Stimulated activated CD4-positive, alpha-beta T cell treated with anti-CD3 and anti-CD28 coated beads, Interleukin-15, amount 100 ng/mL, for 48 hours (primary cell): ENCODE measurements at regions not wholly inside any gene's neighbourhood (a gene's known extent, or its start where the extent isn't known, plus 50 kb on each side); places are given as distances from the start of the nearest gene placed in this dataset.

Experiments
- DNase-seq, 2 donors: peaks; one replicate each; pipeline ENCODE4 v3.0.0-alpha.2; 2020; ENCODE audit warnings: low read depth in 2 of 2

DNA sequence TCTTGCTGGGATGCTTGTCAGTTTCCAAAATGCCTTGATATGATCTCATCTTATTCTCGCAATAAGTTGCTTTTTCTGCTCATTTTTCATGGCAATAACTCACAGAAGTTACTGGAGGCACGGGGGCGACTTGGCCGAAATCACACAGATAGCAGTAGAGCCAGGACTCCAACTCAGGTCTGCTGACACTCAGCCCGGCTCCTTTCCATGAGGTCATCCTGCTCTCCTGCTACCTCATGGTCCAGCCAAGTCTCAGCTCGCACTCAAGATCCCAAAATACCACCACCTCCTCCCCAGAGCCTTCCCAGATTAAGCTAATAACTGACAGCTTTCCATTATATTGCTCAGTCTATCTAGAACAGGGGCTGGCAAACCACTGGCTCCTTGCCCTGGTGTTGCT is 269.5 kb downstream of the MAP2K4 start:
- no peak for DNase-seq

DNA sequence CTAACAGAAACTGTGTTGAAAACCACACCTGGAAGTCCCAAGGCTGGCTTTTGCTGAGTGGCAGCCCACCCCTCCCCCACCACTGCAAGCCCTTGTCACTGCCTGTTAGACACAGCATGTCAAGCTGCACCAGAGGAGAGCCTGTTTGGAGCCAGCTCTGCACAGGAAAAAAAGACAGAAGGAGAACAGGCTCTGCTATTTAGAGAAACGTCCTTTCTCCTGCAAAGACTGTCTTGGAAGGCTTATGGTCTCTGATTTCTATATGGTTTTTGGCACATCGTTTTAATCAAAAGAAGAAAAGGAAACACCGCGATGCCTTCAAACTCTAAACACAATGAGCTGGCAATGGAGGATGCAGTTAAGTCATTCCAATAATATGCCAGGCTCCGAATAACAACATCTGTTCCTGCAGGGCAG is 275.5 kb downstream of the MAP2K4 start:
- DNase-seq: no peak

DNA sequence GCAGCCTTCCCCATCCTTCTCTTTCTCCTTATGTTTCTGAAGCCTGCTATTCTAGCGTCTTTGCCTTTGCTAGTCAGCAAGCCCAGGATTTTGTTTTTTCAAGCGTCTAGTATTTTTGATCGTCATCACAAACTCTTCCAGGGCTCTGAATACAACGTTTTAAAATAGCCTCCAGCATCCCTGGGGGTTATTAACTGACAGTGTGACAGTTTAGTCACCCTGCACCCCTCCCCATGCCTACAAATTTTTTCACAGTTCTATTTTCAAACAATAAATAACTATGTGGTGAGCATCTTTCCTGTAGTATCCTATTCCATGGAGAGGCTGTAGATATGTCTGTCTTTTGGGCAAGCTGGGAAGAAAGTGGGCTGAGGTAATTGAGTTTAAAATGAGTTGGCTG is 280.9 kb downstream of the MAP2K4 start:
- DNase-seq: no peak

DNA sequence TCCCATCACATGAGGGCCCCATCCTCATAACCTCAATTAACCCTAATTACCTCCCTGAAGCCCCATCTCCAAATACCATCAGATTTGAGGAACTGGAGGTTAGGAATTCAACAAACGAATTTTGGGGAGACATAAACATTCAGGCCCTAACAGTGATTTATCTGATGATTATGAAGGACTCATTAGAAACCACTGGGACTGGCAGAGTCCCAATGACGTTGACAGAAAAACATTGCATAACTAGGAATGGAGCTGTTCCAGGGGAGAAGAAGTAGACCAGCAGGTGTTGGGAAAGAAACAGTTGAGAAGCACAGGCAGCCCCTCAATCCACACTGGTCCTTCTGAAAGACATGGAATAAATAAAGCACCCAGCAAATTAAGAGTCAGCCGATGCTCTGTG is 282.0 kb downstream of the MAP2K4 start:
- no peak for DNase-seq

DNA sequence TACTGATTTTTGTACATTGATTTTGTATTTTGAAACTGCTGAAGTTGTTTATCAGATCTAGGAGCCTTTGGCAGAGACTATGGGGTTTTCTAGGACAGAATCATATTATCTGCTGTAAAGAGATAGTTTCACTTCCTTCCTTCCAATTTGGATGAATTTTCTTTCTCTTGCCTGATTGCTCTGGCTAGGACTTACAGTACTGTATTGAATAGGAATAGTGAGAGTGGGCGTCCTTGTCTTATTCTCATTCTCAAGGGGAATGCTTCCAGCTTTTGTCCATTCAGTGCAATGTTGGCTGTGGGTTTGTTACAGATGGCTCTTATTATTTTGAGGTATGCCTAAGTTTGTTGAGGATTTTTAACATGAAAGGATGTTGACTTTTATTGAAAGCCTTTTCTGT is 290.1 kb downstream of the MAP2K4 start:
- no peak for DNase-seq

DNA sequence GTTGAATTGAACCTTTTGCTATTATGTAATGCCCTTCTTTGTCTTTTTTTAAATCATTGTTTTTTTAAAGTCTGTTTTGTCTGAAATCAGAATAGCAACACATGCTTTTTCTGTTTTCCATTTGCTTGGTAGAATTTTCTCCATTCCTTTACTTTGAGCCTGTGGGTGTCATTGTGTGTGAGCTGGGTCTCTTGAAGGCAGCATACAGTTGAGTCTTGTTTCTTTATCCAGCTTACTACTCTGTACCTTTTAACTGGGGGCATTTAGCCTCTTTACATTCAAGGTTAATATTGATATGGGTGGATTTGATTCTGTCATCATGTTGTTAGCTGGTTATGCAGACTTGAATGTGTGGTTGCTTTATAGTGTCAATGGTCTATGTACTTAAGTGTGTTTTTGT is 292.0 kb downstream of the MAP2K4 start:
- no peak for DNase-seq

DNA sequence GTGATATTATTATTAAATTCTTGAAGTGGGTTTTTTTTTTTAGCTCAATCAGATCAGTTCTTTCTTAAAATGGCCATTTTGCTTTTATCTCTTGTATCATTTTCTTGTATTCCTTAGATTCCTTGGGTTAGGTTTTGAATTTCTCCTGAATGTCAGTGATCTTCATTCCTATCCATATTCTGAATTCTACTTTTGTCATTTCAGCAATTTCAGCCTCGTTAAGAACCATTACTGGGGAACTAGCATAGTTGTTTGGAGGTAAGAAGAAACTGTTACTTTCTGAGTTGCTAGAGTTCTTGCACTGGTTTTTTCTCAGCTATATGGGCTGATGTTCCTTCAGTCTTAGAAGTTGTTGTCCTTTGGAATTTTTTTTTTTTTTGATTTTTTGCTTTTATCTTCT is 293.1 kb downstream of the MAP2K4 start:
- no peak for DNase-seq

DNA sequence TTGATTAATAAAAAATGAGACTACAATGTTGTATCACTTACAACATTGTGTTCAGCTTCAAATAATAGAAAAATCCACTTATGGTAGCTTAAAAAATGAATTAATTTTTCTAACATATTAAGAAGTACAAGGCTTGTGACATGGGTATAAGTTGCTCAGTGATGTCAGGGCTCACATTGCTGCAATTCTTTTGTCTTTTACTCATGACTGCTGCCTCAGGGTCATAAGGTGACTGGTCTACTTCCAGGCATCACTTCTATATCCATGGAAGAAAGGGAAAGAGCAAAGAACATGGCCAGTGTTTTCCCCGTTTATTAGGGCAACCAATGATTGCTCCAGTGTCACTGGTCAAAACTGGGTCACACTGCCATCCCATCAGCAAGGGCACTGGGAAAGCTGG is 295.3 kb downstream of the MAP2K4 start:
- no peak for DNase-seq

DNA sequence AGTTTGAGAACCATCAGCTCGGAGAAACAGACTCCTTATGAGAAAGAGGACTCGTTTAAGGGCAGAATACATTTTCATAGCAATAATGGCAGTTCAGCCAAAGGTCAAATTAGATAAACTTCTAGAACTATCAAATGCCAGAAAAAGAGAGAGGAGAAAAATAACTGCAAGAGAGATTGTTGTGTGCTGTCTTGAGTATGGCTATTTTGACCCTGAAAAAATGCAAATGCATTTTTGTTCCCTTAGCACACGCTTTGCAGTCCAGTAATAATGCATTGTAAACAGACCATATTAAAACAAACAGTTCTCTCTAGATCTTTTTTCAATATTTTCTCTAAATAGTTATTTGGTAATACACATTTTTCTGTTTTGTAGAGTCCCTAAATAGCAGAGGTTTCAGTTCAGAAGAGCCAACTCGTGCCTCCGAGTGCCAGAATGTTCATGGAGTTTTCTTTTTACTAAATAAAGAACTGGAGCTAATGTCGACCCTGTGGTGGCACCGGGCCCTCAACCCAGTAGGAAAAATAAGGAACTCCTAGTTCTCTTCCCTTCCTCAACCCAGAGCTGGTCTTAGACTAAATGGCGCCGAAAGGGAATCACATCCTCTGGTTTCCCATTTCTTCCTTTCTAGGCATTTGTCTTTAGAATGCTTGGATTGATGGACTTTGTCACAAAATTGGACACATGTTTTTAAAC is 298.0 kb downstream of the MAP2K4 start:
- no peak for DNase-seq

DNA sequence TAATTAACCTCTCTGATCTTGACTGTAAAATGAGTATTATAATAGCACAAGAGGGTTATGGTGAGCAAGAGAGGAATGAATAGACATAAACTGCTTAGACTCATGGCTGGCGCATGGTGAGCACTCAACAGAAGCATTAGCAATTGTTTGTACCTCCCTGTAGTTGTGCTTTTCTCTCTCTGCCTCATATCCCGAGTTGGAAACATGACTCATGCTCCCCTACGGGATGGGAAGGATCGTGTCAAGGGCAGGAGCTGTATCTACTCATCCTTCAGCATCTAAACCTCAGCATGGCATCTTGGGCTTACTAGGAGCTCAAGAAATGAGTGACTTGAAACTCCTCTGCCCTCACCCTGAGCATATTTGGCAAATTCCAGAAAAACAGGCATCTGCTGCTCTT is 299.6 kb downstream of the MAP2K4 start:
- no peak for DNase-seq

DNA sequence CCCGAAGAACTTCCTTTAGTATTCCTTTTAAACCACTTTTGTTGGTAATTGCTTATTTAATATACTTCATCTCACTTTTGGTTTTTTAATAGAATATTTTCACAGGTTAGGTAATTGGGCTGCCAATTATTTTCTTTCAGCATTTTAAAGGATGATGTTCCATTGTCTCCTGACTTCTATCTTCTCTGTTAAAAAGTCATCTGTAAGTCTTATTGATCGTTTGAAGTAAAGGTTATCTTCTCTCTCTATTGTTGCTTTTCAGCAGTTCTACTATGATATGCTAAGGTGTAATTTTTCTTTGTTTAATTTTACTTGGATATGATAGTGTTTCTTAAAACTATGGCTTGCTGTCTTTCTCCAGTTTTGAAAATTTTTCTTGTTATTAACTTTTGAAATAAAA is 307.5 kb downstream of the MAP2K4 start:
- DNase-seq: no peak

DNA sequence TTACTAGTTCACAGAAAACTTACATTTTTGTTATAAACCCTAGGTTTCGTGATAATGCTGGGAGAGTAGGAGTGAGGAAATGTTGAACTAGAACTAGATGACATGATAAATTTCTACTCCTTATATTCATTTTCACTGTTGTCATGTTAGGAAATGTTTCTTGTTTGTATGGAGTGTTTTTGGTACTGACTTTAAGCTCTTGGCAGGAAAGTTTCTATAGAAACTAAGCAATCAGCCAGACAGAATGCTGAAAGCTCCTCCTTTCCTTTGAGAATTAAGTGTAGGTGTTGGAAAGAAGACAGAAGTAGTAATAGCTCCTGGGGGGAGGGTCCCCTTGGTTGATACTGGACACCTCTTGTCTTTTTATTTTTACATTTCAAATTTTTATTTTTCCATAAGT is 309.8 kb downstream of the MAP2K4 start:
- DNase-seq: no peak

DNA sequence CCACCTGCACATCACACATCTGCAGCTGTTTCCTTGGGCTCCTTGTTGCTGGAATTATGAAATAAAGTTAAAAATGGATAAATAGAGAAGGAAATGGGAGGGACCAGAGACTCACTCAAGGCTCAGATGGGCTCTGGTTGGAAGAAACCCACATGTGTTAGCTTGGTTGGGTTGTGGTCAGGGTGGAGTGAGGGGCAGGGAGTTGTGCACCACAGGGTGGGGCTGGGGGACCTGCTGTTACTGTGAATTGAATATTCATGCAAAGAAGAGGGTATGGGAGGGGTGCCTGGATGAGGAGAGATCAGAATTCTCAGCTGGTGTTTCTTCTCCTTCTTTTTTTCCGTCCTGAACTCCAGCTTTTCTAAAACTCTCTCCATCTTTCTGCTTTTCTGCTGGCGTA is 320.7 kb downstream of the MAP2K4 start:
- no peak for DNase-seq

DNA sequence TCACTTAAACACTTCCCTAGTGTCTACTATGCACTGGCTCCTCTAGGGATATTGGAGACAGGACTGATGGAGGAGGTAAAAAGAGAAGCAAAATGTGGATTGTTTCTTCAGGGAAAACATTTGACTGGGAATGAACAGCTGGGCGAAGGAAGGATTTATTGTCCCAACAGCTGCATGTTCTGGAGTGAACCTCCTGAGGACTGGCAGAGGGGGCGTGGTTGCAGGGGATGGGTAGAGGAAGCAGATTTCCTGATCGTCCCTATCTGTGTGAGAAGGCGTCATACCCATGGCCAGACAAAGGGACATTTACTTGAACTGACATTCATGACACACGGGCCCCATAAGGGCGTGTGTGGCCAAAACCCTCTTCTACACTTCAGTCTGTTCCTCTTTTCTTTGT is 321.5 kb downstream of the MAP2K4 start:
- no peak for DNase-seq

DNA sequence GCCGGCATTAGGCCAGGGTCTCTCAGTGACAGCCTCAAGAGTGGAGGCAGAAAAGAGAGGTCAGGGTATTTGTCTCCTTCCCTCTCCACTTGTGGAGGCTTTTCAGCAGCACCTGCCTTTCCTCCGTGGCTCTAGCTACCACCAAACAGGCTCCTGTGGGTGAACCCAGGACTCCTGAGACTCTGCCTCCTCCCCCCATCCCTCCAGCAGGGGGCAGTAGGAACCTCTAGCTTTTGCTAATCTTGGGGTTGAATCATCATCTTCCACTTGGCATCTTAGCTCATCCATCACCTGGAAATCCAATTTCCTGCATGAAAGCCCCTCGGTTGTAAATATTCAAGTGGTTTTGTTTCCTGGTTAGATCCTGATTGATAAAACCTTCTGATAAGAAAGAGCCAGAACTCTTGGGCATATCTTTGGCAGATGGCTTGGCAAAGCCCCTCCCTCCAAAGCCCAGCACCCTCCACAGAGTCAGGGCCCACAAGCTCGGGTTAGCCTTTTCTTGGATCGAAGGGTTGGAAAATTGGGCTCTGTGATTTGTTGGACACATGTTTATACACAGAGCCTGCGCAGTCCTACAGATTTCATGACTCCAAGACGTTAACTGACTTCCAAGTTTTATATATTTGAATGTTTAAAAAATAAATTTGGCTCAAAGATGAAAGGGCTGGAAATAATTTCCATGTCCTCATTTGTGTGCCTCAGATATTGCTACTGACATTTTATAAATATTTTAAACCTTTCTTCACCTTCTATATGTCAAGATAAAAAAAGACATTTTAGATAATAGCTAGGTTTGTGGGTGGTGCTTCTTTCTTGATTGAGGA is 322.1 kb downstream of the MAP2K4 start:
- peak in 1 of 2 donors; percentile 2 for DNase-seq

DNA sequence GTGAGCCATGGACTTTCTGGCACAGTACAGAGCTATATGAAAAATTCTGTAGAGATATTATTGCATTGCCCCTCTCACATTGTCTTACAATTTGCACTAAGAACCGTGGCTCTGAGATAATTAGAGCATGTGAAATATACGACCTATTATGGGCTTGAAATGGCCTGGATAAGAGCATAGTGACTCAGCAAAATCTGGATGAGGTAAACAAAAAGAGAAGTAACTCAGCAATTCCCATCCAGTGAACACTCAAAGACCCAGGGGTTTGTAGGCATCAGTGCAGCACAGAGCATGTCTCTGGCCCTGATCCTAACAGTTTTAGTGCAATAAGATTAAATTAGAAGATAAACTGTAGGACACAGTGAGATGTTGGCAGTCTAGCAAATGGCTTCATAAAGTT is 317.2 kb upstream of the MYOCD start:
- no peak for DNase-seq

DNA sequence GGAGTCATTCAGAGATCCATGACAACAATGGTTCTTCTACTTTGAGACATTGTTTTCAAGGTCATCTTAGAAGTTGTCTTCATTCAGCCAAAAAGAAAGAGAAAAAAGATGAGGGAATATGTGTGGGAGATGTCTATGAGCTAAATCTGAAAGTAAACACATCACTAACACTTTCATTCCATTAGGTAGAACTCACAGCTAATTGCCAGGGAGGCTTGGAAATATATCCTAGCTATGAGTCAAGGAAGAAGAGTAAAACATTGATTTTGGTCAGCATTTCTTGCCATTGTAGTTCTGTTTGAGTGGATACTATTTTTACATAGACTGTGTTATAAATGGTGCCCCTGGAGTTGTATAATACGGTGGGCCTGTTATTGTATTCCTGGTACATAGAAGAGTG is 316.4 kb upstream of the MYOCD start:
- no peak for DNase-seq

DNA sequence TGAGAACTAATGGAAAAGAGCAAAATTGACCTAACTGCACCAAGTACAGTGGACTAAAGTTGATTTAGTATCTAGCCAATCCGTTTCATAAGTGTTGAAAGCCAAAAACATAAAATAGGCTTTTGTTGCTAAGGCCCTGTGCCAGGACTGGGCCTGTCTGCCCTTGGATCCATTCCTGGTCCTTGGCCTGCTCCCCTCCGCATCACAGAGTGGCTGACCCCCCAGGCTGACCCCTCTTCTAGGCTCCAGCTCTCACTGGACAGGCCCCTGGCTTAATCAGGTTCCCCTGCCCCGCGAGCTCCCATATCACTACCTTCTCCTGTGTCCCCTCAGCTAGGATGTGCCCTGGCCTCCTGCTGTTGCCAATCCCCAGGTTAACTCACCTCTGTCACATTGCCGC is 313.6 kb upstream of the MYOCD start:
- no peak for DNase-seq

DNA sequence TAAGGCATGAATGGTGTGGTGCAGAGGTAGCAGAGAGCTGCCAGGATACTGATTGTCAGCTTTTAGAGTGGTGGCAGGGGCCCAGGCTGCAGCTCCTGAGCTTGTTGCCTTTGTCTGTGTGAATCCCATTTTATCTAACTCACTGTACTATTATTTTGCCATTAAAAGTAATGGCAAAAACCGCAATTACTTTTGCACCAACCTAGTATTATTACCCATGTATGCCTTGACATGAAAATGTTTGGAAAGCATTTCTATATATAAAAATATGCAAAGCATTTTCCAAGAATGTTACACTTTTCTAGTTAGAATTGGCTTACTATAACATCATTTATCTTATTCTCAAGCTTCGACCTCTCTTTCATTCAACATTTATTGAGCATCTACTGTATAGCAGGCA is 308.1 kb upstream of the MYOCD start:
- no peak for DNase-seq

DNA sequence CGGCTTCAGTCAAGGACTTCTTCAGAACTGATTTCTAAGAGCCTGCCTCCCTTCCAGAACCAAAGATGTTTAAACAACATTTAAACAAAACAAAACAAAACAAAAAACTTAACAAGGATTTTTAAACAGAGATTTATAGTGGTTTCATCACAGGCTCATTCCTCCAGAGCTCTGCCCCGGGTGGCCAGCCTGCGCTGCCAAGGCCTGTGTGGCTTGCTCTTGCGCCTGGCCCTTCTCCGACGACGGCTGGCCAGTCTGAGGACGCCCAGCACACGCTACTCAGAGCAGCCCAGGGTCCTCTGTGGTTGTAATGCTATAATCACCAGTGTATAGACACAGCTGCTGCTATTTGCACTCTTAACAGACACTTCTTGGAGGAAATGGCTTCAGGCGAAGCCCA is 307.2 kb upstream of the MYOCD start:
- no peak for DNase-seq

DNA sequence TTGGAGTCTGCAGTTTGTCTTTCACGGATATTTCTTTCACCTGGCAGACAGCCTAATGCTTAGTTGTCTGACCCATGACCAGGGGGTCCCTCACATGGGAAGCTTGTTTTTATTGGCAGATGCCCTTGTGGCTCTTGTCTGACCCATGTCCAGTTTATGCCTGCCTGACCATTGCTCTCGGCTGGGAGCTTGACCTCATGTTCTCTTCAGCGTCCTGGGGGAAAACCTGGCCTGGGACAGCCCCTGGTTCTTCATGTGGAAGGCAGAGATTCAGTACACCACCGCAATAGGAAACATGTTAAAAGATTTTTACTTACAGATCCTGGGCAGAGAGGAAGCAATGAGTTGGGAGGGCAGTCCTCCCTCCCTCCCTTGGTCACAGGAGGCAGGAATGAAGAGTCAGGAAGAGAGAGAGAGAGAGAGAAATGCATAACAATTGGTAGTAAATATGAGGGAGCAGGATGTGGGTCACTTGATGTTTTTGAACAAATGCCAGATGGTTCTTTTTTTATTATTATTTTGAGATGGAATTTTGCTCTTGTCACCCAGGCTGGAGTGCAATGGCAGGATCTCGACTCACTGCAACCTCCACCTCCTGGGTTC is 302.7 kb upstream of the MYOCD start:
- no peak for DNase-seq

DNA sequence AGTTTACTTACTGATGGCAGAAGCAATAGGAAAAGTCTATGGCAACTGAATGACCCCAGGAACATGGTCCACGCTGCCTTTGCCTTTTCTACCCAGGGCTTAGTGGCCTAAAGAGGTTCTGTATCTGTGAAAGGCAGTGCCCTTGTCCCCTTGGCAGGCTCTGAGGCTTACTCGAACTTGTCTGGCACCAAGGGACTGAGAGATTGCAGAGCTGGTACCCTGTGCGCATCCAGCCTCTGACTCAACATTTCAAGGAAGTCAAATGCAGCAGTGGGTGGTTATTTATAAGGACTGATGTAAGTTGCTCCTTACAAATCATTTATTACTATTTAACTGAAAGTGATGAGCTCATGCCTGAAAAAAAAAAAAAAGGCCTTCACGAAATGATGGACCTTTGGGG is 299.9 kb upstream of the MYOCD start:
- DNase-seq: no peak

DNA sequence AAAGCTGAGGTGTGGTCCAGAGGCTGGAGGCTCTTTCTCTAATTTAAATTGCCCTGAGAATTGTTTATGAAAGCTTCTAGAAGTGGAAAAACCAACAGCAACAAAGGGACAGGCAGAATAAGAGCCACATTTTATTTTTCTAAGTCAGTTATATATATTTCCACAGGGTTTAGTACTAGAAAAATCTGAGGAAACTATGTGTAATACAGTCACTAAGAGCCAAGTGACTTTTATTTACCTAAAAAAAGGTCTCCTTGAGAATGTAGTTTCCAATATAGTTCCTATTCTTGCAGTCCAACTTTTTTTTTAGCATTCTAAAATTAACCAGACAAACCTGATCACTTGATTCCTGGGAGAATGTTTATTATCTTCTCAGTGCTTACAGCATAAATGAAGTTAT is 296.6 kb upstream of the MYOCD start:
- DNase-seq: no peak
